C4-2B (cell line): ENCODE measurements at regions not wholly inside any gene's neighbourhood (a gene's known extent, or its start where the extent isn't known, plus 50 kb on each side); places are given as distances from the start of the nearest gene placed in this dataset.

ENCODE experiments used
- H3K27ac ChIP-seq: fragments of 450-650 bp; 2 replicates; pipeline ENCODE4 v1.5.1; 2017
- ZFX ChIP-seq: fragments of 450-650 bp; IDR thresholded peaks from 2 replicates; pipeline ENCODE4 v1.6.1; 2017
- TF ChIP-seq, protein P1 (sequence below): fragments of 450-650 bp; conservative IDR thresholded peaks from 2 replicates; pipeline ENCODE4 v1.5.1; 2017; ENCODE audit warnings: mild to moderate bottlenecking

DNA sequence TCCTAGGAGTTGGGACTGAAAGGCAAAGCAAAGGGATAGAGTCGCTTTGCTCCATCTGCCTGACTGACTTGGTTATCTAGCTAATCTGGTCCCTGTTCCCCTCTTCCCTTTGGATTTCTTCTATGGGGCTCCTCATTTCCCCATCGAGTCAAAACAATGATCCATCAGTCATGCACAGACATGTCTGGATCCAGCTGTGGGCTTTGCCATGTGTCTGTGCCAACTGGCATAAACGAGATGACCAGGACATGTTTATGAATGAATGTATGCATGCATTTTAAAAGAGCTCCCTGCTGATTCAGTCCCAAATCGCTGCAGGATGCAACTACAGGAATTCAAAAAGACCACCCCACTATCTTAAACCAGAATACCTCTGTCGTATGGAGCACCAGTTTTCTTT is 122.0 kb downstream of the ARL4A start:
- TF ChIP-seq, protein P1, sequence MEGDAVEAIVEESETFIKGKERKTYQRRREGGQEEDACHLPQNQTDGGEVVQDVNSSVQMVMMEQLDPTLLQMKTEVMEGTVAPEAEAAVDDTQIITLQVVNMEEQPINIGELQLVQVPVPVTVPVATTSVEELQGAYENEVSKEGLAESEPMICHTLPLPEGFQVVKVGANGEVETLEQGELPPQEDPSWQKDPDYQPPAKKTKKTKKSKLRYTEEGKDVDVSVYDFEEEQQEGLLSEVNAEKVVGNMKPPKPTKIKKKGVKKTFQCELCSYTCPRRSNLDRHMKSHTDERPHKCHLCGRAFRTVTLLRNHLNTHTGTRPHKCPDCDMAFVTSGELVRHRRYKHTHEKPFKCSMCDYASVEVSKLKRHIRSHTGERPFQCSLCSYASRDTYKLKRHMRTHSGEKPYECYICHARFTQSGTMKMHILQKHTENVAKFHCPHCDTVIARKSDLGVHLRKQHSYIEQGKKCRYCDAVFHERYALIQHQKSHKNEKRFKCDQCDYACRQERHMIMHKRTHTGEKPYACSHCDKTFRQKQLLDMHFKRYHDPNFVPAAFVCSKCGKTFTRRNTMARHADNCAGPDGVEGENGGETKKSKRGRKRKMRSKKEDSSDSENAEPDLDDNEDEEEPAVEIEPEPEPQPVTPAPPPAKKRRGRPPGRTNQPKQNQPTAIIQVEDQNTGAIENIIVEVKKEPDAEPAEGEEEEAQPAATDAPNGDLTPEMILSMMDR = no peak
- TF ChIP-seq ZFX = no peak
- no peak overlapping the region for H3K27ac ChIP-seq

DNA sequence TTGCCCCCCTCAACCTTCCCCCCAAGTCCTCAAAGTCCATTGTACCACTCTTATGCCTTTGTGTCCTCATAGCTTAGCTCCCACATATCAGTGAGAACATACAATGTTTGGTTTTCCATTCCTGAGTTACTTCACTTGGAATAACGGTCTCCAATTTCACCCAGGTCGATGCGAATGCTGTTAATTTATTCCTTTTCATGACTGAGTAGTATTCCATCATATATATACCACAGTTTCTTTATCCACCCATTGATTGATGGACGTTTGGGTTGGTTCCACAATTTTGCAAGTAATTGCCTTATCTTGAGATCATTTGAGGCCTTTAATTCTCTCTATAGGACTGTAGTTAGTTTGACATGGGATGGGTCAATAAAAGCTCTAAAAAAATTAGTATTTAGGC is 124.7 kb downstream of the ARL4A start:
- no peak for TF ChIP-seq ZFX
- TF ChIP-seq, protein P1 = no peak

DNA sequence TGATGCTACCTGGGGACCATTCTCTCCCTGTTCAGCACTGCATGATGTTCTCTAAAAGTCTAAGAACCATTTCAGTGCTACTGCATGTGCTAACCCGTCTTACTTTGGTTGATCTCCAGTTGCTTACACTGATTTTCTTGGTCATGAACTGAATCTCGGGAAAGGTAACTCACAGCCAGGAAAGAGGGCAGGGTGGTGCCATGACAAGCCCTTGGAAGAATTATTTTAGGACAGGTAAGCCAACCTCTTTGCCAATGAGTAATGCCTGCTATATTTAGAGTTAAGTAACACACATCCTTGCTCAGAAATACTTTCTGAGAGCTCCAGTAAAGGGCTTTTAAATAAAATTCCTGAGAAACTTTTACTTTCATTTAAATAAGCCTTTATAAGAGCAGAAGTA is 126.7 kb downstream of the ARL4A start:
- no peak overlapping the region for H3K27ac ChIP-seq
- no peak for TF ChIP-seq ZFX
- TF ChIP-seq, protein P1 = no peak

More for the DNA sequence above, 124.7 kb downstream of the ARL4A start:
- no peak overlapping the region for H3K27ac ChIP-seq

DNA sequence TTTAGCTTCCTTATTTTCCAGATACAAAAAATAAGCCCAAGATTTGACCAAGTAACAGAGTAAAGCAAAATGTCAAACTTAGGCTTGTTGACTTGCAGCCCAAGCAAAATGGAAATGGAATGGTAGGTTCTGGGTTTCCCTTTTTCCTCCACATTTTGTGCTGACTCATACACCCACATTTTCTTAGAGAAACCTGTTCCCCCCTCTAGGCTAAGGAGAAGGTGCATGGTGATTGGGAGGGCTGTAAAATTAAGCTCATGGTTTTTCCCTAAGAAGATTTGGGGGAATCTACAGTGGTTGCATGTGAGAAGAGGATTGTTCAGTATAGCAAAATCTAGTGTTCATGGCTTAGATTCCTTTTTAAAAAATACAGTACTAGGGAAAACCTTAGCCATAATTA is 127.4 kb downstream of the ARL4A start:
- TF ChIP-seq, protein P1 = no peak
- no peak for TF ChIP-seq ZFX
- no peak overlapping the region for H3K27ac ChIP-seq

DNA sequence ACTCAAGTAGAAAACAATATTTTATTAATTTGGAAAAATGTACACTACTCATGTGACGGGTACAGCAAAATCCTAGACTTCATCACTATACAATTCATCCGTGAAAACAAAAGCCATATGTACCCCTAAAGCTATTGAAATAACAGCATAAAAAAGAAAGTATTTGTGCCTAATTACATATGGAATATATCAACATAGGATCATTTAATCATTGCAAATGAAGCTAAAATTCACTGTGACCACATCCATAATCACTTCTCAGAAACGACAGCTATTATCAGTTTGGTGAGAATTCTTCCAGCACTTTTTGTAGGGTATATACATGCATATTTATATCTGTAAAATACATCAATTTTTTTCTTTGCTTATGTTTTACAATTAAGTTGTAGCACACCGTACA is 128.0 kb downstream of the ARL4A start:
- no peak for TF ChIP-seq ZFX
- TF ChIP-seq, protein P1 = no peak
- H3K27ac ChIP-seq = no peak overlapping the region

DNA sequence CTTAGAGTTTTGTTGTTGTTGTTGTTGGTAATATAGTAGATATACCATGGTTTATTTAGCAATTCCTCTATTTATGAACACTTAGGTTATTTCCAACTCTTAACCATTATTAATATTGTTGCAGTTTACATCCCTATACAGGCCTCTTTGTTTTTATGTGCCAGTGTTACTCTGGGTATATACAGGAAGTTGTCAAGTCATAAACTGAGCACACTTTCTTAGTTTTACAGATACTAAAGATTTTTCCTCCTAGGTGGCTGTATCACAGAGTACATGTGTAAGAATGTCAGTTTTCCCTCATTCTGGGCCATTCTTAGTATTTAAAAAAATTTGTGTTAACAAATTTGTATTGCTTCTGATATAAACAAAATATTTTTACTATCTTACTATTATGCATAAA is 128.4 kb downstream of the ARL4A start:
- TF ChIP-seq, protein P1 = no peak
- TF ChIP-seq ZFX = no peak
- H3K27ac ChIP-seq = no peak overlapping the region

DNA sequence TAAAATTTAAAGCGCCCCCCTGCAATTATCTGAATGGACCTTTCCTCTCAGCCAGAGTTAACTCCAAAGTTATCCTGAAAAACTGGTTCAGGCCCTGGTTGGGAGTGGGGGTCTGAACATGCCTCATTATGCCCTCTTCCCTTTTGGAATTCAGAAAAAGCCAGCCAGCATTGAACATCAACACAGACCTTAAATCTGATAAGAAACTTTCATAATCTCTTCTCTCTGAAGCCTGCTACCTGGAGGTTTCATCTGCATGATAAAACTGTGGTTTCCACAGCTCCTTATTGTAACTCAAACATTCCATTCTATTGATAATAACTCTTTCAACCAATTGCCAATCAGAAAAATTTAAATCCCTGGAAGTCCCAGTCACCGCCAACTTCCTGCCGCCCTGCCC is 133.3 kb downstream of the ARL4A start:
- no peak overlapping the region for H3K27ac ChIP-seq
- no peak for TF ChIP-seq ZFX
- TF ChIP-seq, protein P1 = no peak
